ENCODE measurements at regions not wholly inside any gene's neighbourhood (a gene's known extent, or its start where the extent isn't known, plus 50 kb on each side); places are given as distances from the start of the nearest gene placed in this dataset.

DNA sequence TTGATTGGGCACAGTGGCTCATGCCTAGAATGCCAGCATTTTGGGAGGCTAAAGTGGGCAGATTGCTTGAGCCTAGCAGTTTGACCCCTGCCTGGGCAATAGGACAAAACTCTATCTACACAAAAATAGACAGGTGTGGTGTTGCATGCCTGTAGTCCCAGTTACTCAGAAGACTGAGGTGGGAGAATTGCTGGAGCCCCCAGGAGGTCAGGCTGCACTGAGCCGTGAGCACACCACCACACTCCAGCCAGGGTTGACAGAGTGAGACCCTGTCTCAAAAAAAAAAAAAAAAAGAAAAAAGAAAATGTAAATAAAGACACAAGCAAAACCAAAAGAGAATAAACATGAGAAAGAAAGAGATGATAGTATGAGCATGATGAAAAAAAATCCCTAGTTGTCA lies 802.4 kb upstream of the ANO3 start:
- Mint-ChIP-seq H3K27ac (no peak overlapping the region), H3K9me3 (no peaks in the 10 kb centered on the region), H3K27me3 (no peaks in the 10 kb centered on the region), H3K36me3 (no peaks in the 10 kb centered on the region), H3K4me3 (no peak overlapping the region), H3K4me1 (ENCODE audit: unreplicated experiment) (no peaks in the 10 kb centered on the region)
- no peak for DNase-seq (ENCODE audit: extremely low spot score, unreplicated experiment)
- TF ChIP-seq, protein P1, sequence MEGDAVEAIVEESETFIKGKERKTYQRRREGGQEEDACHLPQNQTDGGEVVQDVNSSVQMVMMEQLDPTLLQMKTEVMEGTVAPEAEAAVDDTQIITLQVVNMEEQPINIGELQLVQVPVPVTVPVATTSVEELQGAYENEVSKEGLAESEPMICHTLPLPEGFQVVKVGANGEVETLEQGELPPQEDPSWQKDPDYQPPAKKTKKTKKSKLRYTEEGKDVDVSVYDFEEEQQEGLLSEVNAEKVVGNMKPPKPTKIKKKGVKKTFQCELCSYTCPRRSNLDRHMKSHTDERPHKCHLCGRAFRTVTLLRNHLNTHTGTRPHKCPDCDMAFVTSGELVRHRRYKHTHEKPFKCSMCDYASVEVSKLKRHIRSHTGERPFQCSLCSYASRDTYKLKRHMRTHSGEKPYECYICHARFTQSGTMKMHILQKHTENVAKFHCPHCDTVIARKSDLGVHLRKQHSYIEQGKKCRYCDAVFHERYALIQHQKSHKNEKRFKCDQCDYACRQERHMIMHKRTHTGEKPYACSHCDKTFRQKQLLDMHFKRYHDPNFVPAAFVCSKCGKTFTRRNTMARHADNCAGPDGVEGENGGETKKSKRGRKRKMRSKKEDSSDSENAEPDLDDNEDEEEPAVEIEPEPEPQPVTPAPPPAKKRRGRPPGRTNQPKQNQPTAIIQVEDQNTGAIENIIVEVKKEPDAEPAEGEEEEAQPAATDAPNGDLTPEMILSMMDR (conservative IDR thresholded peaks at IDR 0.05) = no peak

DNA sequence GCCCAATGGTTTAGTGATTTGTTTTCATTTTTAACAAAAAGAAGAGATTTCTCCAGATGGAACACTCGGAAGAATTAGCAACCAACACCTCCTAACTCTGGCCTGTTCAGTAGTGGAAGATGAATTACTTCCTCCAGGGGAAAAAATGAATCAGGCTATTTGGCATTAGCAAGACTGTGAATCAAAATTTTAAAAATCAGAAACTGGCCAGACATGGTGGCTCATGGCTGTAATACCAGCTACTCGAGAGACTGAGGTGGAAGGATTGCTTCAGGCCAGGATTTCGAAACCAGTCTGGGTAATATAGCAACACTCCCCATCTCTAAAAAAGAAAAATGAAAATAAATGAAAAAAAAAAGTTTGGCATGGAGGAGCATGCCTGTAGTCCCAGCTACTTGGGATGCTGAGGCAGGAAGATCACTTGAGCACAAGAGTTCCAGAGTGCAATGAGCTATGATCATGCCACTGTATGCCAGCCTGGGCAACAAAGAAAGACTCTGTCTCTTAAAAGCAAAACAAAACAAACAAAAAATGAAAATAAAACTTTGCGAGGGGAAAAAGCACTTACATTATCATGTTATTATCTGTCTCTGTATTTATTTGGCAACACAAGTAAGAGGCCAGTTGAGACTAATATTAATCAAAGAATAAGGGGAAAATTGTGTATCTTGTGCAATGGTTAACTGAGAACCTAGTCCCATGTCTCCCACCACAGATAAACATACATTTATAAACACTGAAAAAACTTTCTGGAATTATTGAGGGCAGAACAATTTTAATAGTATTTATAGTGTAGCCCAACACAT lies 796.3 kb upstream of the ANO3 start:
- Mint-ChIP-seq H3K27me3 (no peaks in the 10 kb centered on the region), H3K9me3 (no peaks in the 10 kb centered on the region), H3K36me3 (no peaks in the 10 kb centered on the region), H3K4me1 (ENCODE audit: unreplicated experiment) (no peaks in the 10 kb centered on the region), H3K4me3 (no peak overlapping the region), H3K27ac (no peak overlapping the region)
- DNase-seq (ENCODE audit: extremely low spot score, unreplicated experiment) = no peak
- TF ChIP-seq, protein P1 (conservative IDR thresholded peaks at IDR 0.05) = no peak

DNA sequence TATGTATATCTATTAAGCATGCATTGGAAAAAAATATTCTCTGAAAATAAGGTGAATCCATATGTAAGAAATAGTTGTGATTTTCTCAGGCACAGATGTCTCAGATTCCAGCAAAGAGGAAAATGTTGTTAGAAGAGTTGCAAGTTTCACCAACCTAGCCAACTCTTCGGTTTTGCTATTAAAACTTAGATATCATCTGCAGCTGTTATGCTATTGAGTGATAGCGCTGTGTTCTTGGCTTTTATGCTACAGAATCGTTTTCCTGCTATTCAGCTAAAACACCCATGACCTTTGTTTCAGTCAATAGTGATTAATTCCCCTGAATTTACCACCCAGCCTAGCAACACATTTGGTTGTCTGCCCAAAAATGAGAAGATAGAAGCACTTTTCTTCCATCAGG lies 795.6 kb upstream of the ANO3 start:
- no peak for DNase-seq (ENCODE audit: extremely low spot score, unreplicated experiment)
- no peaks in the 10 kb centered on the region for H3K27me3 Mint-ChIP-seq
- H3K9me3 Mint-ChIP-seq = no peaks in the 10 kb centered on the region
- H3K36me3 Mint-ChIP-seq = no peaks in the 10 kb centered on the region
- no peak overlapping the region for H3K4me3 Mint-ChIP-seq
- H3K4me1 Mint-ChIP-seq (ENCODE audit: unreplicated experiment) = no peaks in the 10 kb centered on the region
- TF ChIP-seq, protein P1 (conservative IDR thresholded peaks at IDR 0.05) = no peak
- no peak overlapping the region for H3K27ac Mint-ChIP-seq

DNA sequence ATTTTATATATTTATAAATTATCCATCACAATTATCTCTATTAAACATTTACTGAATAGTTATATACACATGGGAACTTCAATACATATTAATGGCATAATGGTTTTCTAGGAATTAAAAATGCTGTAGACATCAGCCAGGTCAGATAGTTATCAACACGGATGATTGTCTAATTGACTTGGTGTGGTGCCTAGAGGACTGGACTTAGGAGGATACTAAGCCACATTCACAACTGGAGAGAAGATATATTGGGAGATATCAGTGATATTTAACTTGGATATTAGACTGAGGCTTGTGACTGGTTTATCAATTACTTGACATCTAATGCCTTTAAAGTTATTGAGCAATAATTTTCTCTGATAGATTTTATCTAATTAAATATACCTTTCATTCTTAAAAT lies 794.5 kb upstream of the ANO3 start:
- H3K4me1 Mint-ChIP-seq (ENCODE audit: unreplicated experiment) = no peaks in the 10 kb centered on the region
- no peaks in the 10 kb centered on the region for H3K27me3 Mint-ChIP-seq
- no peak for DNase-seq (ENCODE audit: extremely low spot score, unreplicated experiment)
- no peaks in the 10 kb centered on the region for H3K9me3 Mint-ChIP-seq
- no peaks in the 10 kb centered on the region for H3K36me3 Mint-ChIP-seq
- no peak overlapping the region for H3K4me3 Mint-ChIP-seq
- TF ChIP-seq, protein P1 (conservative IDR thresholded peaks at IDR 0.05) = no peak
- no peak overlapping the region for H3K27ac Mint-ChIP-seq

DNA sequence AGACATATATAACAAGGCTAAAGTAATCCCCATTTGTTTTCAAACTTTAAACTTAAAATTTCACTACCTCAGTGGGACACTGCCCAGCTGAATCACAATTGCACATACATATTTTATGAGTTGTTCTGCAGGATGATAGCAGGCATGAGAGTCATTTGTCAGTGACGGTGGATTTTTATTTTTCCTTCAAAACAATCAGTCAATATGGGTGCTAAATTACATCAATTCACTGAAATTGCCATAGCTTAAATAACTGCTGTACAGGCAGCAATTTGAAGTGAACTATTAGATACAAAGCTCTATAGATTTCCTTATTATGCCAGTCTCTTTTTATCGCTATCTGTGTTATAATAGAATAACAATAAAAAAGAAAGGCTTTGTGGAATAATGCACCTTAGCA lies 784.6 kb upstream of the ANO3 start:
- H3K27me3 Mint-ChIP-seq = no peaks in the 10 kb centered on the region
- H3K4me1 Mint-ChIP-seq (ENCODE audit: unreplicated experiment) = peaks cover 4% of the 10 kb centered on the region
- no peak for DNase-seq (ENCODE audit: extremely low spot score, unreplicated experiment)
- no peaks in the 10 kb centered on the region for H3K9me3 Mint-ChIP-seq
- H3K36me3 Mint-ChIP-seq = no peaks in the 10 kb centered on the region
- TF ChIP-seq, protein P1 (conservative IDR thresholded peaks at IDR 0.05) = no peak
- H3K27ac Mint-ChIP-seq = no peak overlapping the region
- no peak overlapping the region for H3K4me3 Mint-ChIP-seq

All from type B pancreatic cell (in vitro differentiated cells).